Stromal cell of bone marrow (primary cell): ENCODE measurements at regions not wholly inside any gene's neighbourhood (a gene's known extent, or its start where the extent isn't known, plus 50 kb on each side); places are given as distances from the start of the nearest gene placed in this dataset.

Experiments
- DNase-seq: peaks from one replicate; pipeline ENCODE4 v3.0.0-alpha.2; 2012; ENCODE audit warnings: low read depth

GRCh38 chr3:99542767-99543518, 95.5 kb upstream of the COL8A1 start:
- no peak for DNase-seq

- DNase-seq, result no peak
Observed at GRCh38 chr3:99541181-99541580, 97.2 kb upstream of the COL8A1 start.

- peak; percentile 57 for DNase-seq
Observed at GRCh38 chr3:99537416-99537815, 101.0 kb upstream of the COL8A1 start.

- DNase-seq, result peak; percentile 18
Observed at GRCh38 chr3:99536555-99537314, 101.7 kb upstream of the COL8A1 start.

- peak; percentile 30 for DNase-seq
Observed at GRCh38 chr3:99534951-99535704, 103.3 kb upstream of the COL8A1 start.

- DNase-seq, result peak; percentile 70
Observed at GRCh38 chr3:99532246-99532645, 106.1 kb upstream of the COL8A1 start.

- DNase-seq, result no peak
Observed at GRCh38 chr3:99529265-99529664, 109.1 kb upstream of the COL8A1 start.

- DNase-seq, result no peak
Observed at GRCh38 chr3:99526921-99527320, 111.5 kb upstream of the COL8A1 start.

- no peak for DNase-seq
Observed at GRCh38 chr3:99524559-99524958, 113.8 kb upstream of the COL8A1 start.

GRCh38 chr3:99523431-99524127, 114.8 kb upstream of the COL8A1 start:
- DNase-seq, result no peak

- DNase-seq, result no peak
Observed at GRCh38 chr3:99522147-99522546, 116.2 kb upstream of the COL8A1 start.

- DNase-seq, result no peak
Observed at GRCh38 chr3:99521551-99521950, 116.8 kb upstream of the COL8A1 start.

- no peak for DNase-seq
Observed at GRCh38 chr3:99520513-99520912, 117.9 kb upstream of the COL8A1 start.

GRCh38 chr3:99516936-99517335, 121.5 kb upstream of the COL8A1 start:
- DNase-seq, result no peak

GRCh38 chr3:99515891-99516290, 122.5 kb upstream of the COL8A1 start:
- no peak for DNase-seq

- DNase-seq, result no peak
Observed at GRCh38 chr3:99509224-99509623, 129.2 kb upstream of the COL8A1 start.

GRCh38 chr3:99508191-99508590, 130.2 kb upstream of the COL8A1 start:
- DNase-seq, result no peak

GRCh38 chr3:99505646-99506269, 132.6 kb upstream of the COL8A1 start:
- DNase-seq, result peak; percentile 96

GRCh38 chr3:99505200-99505599, 133.2 kb upstream of the COL8A1 start:
- no peak for DNase-seq

GRCh38 chr3:99504258-99504657, 134.1 kb upstream of the COL8A1 start:
- no peak for DNase-seq

GRCh38 chr3:99503350-99503749, 135.0 kb upstream of the COL8A1 start:
- no peak for DNase-seq

- no peak for DNase-seq
Observed at GRCh38 chr3:99502871-99503270, 135.5 kb upstream of the COL8A1 start.
